SK-N-DZ (cell line): ENCODE measurements at regions not wholly inside any gene's neighbourhood (a gene's known extent, or its start where the extent isn't known, plus 50 kb on each side); places are given as distances from the start of the nearest gene placed in this dataset.
"Not testable (repeated sequence)": the region's sequence is repeated elsewhere in the genome, so short reads cannot be mapped to it uniquely, and the experiment has no call there.

ENCODE experiments used
- DNase-seq: peaks from one replicate; pipeline ENCODE4 v3.0.0-alpha.2; 2015; ENCODE audit warnings: low spot score

DNA sequence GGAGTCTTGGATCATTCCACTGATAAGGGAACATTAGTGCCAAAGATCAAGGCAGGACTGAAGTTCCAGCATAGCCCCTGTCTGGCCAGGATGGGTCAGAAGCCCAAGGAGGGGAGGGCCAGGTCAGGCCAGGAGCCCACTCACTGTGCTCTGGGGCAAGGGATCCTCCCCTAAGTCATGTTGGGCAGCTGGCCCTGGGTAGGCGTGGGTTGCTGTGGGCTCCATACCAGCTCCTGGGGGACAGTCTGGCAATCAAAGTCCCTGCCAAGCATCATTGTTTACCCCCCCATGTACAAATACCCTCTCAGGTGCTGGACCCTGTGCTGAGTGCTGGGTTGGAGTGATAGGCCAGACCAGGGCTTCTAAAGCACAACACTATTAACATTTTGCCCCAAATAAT is 130.5 kb downstream of the IRX5 start:
- DNase-seq = no peak

DNA sequence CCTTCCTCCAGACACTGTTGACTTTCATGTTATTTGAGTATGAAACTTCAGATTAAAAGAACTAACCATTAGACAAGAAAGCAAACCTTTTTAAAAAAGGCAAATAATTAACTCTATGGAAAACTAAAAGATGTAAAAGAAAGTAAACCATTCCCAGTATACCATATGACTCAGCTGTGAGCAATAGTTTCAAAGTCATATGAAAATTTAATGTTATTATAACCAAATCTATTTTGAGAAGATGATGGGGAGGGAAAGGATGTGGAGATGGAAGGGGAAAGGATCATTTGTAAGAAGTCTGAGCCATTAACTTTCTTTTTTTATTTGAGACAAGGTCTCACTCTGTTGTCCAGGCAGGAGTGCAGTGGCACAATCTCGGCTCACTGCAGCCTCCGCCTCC is 131.8 kb downstream of the IRX5 start:
- DNase-seq = no peak

DNA sequence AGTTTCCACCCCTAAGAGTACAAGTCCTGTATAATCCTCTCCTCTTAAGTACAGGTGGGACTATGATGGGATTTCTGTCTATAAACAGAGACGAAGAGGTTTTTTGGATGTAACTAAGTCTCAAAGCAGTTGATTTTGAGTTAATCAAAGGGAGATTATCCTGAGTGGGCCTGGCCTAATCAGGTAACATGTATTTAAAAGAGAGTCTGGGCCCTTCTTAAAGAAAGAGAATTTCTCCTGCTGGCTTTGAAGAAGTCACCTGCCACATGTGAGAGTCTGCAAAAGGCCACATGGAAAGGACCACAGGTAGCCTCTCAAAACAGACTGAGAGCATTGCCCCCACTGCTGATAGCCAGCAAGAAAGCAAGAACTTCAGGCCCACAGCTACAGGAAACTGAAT is 142.3 kb downstream of the IRX5 start:
- no peak for DNase-seq

DNA sequence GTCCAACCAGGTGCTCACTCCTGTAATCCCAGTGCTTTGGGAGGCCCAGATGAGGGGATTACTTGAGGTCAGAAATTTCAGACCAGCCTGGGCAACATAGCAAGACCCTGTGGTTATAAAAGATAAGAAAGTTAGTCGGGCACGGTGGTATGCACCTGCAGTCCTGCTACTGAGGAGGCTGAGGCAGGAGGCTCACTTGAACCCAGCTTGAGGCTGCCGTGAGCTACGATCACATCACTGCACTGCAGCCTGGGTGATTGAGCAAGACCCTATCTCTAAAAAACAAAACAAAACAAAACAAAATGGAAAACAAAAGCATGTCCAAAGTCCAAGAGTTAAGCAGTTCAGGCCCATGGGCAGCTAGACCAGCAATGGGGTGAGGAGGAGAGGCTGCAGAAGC is 143.2 kb downstream of the IRX5 start:
- no peak for DNase-seq

DNA sequence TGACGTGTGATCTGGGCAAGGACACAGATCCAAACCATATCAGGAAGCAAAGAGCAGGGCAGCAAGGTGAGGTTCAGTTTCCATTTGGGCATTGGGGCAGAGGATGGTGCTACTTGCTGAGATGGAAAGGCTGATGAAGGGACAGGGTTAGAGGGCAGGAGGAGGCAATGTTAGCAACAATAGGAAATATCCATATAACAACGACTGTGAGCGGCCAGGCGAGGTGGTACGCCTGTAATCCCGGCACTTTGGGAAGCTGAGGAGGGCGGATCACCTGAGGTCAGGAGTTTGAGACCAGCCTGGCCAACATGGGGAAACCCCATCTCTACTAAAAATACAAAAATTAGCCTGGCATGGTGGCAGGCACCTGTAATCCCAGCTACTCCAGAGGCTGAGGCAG is 144.5 kb downstream of the IRX5 start:
- not testable (repeated sequence) for DNase-seq

DNA sequence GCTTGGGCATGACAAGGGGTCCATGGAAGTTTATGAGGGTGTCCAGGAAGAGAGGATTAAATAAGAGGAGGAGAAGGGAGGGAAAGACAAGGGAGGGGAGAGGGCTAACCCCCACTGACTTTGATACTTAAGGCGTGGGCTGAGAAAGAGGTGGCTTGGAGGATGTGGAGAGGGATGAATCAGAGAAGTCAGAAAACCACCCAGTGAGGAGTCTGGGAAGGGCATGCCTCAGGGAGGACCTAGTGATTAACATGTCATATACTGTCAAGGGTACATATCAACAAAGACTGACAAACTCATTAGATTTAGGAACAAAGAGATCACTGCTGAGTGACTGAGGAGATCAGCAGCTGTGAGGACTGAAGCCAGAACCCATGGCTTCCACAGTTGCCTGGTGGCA is 145.4 kb downstream of the IRX5 start:
- DNase-seq = no peak

DNA sequence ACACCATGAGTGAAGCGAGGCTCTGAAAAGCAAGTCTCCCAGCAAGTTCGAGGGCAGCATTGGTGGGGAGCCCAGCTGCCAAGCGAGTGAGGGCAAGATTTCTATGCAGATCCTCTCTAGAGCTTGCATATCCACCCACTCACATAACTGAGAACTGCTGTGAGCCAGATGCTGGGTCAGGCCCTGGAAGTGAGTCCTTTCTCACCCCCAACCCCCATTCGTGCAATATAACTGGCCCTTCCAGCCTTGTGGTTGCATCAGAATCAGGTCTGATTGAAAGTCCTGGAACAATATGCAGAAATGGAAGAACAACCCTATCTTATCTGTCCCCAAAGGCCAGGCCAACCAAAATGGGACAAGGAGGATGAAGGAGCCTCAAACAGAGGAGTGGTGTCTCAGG is 146.6 kb downstream of the IRX5 start:
- no peak for DNase-seq

DNA sequence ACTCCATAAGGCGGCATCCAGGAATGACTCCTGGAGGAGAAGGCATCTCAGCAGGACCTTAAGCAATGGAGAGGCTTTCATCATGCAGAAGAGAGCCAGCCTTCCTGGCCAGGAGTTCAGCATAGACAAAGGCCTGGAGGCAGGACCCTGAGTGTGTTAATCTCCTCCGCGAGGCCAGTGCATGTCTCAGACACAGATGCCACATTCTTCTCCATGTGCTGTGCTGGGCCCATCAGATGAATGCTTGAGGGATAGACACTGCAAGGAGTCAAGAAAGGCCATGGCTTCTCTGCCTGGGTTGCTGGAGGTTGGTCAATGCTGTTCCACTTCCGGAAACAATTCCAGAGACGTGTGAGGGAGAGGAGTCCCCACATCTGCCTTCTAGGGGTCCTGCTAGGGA is 147.5 kb downstream of the IRX5 start:
- no peak for DNase-seq

DNA sequence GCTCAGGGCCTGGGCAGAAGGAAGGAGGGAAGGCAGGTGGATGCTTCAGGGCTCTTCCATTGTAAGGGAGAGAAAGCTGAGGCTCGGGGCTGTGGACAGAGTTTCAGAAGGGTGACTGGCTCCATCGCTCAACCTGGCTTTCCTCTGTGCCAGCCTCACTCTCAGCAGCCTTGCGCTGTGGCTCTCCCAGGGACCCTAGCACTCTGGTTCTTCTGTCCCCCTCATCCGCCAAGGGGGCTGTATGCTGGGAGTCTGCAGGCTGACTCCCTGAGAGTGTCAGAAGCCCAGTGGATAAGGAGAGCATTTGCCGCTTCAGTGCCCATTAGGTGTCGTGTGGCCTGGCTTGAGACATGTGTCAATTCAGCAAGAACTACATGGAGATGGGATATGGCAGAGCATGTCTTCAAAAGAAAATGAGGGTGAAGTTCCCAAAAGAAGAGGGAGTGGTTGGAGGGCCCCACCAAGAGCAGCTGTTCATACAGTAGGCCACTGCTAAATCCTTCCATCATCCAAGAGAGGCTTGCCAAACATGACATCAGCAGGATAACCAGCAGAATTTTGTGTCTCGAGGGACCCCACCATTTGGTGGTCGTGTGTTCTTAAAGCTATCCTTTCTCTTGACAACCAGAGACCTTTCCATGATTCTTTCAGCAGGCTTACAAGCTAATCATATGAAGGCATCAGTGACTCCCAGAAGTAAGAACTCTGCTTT is 148.2 kb downstream of the IRX5 start:
- no peak for DNase-seq

DNA sequence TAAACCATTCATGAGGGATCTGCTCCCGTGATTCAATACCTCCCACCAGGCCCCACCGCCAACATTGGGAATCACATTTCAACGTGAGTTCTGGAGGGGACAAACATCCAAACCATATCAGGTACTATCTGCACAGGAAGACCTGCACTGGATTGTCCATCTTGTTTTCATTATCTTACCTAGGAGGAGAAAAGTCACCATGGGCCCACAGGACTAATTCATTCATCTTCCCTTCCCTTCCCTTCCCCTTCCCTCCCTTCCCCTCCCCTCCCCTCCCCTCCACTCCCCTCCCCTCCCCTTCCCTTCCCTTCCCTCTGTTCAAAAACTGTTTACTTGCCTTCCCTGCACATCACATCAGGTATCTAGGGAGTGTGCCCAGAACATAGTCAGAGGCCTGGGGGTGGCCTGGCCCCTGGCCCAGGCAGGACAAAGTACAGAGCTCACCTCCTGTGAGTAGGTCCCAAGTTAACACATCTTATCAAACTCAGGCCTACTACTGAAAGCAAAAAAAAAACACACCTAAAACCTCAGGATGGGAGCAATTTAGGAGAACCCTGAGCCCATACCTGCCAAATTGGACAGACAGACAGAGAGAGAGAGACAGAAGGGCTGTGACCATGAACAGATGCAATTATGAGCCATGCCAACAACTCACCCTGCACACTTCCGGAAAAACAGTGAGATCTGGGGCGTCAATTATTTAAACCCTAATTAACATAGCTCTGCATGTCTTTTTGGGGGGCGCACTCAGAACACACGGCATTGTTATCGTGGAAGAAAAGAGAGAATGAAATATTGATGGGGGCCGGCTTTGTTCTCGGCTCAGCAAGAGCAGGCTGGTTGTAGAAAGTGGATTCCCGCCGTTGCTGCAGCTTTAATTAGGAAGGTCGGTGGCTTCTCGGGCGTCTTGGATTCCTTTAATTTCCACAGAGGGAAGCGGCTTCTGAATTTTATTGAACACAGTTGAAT is 151.2 kb downstream of the IRX5 start:
- no peak for DNase-seq

DNA sequence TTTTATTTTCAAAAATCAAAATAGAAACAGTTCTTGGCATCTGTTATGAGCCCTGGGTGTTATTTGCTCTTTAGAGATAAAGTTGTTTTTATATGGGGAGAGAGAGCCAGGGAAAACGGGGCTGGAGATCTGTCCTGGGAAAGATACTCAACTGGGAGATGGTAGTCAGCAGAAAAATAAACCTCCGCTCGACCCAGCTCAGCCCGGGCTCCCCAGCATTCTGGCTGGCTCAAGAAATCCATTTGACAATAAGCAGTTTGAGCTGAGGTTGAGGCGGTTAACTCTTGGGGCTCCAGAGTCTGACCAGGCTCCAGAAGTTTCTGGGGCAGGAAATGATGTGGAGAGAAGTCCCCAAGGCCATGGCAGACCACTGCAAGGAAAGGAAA is 151.9 kb downstream of the IRX5 start:
- DNase-seq = no peak

DNA sequence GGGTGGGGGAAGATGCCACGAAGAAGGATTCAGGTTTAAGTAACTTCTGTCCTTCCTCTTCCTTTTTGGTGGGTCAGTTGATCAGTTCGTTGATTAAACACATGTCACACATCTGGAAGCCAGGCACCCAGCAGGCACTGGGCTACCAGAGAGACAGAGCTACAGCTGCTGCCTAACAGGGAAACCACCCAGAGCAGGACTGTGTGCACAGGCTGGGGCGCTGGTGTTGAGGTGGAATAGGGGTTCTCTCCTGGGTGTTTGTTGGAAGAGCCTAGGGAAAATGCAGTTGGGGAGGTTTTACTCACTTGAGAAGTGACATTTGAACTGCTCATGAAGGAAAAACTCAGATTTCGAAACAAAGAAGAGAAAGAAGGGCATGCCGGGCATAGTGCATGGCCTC is 152.4 kb downstream of the IRX5 start:
- DNase-seq = no peak

DNA sequence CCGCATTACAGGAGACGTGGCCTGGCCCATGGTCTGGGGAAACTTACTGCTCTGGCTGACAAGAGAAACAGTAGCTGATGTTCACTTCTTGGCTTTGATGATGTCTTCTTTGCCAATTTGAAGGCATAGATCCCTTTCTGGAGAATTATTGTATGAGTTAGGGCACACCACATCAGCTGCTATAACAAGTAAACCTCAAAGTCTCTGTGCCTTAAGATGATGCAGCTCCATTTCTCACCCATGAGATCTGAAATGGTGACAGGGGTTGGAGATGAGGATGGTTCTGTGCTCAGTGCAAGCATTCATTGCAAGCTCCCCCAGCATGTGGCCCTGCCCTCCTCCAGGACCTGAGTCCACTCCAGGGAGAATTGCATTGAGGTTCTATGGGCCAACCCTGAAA is 157.4 kb downstream of the IRX5 start:
- no peak for DNase-seq

DNA sequence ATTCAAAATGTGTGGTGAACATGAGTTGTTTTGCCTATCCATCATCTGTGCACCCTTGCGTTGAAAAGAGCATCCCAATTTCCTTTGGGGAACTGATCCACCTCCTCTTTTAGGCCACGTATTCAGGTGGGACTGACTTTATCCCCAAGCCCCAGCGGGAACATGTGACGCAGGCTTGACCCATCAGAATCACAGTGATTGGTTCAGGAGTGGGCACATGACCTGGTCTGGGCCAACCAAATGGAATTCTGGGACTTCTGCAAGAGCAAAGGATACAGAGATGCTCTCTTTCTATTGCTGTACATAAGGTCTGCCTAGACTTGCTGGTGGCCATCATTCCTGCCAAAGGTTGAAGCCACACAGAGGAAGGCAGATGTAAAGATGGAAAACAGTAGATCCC is 158.9 kb downstream of the IRX5 start:
- no peak for DNase-seq

DNA sequence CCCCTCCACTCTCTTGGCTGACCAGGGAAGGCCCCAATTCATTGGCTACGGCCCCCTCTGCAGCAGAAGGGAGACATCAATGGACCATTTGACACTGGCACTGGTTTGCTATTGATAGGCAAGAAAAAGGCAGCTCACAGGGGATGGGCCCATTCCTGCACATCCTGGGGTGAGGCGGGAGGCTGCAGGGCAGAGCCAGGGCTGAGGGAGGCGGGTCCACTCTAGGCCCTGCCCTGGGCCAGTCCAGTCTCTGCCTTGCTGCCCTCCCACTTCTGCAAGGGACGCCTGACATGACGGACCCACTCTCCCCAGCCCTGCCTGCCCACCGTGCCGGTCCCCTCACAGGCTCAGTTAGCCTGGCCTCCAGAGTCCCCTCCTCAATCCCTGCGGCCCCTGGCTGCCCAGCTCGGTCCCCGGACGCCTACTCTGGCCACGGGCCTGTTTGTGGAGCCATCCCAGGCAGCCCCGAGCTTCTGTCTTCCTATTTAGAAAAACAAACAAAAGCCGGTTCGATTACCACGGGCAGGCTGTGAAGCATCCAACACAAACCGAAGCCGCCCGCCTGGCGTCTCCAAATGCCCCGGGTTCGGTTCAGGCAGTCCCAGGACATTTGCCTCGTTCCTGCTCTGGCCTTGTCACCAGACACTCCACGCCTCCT is 160.7 kb downstream of the IRX5 start:
- DNase-seq = no peak

DNA sequence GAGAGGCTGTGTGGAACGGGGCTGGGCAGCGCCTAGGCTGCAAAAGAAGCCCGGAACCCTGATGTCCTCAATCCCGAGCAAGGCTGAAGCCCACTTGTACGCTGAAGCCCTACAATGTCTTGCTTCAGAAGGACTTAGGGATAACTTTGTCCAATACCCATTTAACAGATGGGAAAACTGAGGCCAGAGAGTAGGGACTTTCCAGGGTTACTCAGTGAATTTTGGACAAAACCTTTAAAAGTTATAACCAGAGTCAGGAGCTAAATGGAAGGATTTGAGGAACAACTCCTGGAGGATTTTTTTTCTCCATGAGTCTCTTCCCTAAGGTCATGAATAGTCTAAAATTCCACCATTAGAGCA is 161.2 kb downstream of the IRX5 start:
- no peak for DNase-seq

DNA sequence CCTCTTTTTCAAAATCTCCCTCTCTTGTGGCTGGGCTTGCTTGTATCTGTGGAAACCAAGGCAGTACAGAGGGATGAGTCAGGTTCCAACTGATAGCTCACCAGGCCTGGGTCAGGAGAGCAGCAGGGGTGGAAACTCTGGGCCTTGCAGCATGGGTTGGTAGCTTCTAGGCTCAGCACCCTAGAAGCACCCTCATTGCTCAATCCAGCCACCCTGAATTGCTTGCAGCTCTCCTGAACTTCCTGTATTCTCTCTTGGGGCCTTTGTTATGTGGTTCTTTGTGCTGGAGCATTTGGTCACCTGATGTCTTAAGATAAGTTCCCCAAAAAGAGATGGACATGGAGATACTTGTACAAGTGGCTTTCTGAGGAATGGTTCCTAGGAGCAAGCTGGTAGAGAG is 169.4 kb downstream of the IRX5 start:
- DNase-seq = no peak

DNA sequence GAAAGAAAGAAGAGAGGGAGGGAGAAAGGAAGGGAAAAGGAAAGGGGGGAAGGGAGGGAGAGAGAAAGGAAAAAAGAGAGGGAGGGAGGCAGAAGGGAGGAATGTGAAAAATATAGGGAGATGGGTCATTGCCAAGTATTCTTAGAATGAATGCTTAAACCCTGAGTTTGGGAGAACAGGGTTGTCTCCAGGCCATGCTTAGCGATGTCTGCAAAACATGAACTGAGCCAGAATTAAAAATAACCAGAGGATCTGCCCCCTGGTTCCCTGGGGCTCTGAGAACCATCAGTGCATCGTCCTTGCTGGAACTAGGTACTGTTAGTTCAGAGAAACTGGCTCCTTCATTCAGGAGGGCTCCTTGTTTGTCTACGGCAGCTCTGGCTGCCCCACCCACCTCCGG is 170.4 kb downstream of the IRX5 start:
- DNase-seq = no peak

DNA sequence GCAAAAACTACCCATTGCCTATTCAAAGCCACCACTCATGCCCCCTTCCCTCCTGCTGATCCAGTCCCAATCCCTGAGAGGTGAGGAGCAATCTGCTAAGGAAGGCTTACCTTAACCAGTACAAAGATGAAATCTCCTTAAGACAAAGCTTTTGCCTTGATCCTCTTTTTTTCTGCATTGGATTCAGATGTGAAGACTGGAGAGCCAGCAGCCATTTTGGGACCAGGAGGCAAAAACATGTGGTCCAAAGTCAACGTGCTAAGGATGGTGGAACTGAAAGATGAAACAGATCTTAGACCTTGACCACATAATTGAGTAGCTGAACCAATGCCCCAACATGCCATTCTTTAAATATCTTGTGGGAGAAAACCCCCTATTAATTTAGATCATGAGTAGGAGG is 171.4 kb downstream of the IRX5 start:
- DNase-seq = no peak

DNA sequence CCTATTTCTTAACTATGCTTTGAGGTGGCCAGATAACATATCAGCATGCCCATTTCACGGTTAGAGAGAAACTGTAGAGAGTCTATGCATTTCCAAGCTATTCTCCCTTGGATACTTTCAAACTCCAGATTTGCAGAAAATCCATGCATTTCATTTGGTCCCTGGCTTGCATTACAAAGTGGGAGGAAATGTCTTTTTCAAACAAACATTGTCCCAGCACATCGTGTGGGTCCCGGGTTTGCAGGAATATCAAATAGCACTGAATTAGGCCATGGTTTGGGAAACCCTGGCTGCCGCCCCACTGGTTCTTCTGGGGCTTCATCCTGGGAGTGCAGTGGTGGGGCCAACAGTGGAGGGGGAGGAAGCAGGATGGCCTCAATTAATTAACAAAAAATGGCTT is 171.9 kb downstream of the IRX5 start:
- DNase-seq = no peak

DNA sequence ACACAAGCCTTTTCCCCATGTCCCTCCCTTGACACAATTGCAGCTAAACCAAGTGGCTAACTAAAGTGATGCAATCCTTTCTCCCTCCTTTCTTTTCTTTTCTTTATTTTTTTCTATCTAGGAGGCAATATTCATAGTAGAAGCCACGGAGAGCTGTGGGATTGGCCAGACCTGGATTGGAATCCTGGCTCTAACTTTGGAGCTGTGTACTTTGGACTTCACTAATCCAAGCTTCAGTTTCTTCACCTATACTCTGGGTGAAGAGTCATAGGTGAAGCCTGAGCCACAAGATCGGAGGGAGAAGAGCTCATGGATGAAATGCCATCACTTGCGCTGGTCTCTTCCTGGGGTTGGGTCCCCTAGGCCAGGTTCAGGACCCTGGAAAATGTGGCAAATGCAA is 177.2 kb downstream of the IRX5 start:
- no peak for DNase-seq

DNA sequence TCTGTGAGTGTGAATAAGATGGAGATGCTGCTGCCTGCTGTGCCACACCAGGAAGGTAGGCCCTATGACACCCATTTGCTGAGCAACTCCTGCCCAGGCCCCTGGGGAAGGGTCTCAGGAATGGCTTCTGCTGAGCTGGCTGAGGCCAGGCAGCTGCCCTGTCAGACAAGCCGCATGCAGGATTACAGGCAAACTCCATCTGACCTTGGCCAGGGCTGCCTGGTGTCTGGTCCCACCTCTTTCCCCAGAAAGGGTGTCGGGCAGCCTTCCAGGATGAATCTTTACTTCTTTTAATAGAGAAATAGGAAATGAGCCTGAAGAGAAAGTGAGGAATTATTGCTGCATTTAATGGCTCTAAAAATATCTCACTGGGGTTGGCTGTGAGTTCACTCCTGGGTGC is 182.5 kb downstream of the IRX5 start:
- no peak for DNase-seq

DNA sequence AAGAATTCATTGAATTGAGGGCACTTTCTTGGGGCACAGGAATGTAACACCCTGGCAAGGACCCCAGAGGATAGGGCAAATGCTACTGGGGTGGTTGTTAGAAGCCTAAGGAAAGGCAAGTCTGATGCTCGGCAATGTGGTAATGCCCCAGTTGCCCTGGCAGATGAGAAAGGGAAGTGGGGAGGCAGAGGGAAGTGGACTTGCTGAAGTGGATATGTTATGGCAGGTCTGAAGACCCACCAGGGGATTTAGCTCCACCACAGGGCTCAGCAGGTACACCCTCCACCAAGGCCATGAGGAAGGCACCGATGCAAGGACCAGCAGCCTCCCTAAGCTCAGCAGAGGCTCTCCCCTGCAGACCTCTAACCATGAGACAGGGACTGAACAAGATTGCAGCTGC is 184.8 kb downstream of the IRX5 start:
- DNase-seq = no peak
